VCaP (cell line): ENCODE measurements at regions not wholly inside any gene's neighbourhood (a gene's known extent, or its start where the extent isn't known, plus 50 kb on each side); places are given as distances from the start of the nearest gene placed in this dataset.

Experiments used
- H3K27ac ChIP-seq: fragments of 450-650 bp; 2 replicates; pipeline ENCODE4 v1.5.1; 2017
- TF ChIP-seq, protein P1 (sequence below): fragments of 450-650 bp; conservative IDR thresholded peaks from 2 replicates; pipeline ENCODE4 v1.5.1; 2017; ENCODE audit warnings: mild to moderate bottlenecking, moderate library complexity

DNA sequence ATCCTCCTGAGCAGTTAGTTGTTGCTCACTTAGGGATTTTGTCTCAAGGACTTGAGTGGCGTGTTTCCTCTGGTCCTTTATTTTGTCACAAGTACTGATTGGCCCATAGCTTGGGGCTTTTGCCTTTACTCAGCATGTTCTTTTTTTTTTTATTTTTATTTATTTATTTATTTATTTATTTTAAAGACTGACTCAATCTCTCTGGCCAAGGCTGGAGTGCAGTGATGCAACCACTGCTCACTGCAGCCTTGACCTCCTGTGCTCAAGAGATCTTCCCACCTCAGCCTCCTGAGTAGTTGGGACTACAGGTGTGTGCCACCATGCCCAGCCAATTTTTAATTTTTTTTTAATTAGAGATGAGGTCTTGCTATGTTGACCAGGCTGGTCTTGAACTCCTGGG, 223.9 kb upstream of the TPM1 start:
- H3K27ac ChIP-seq, result no peak overlapping the region
- TF ChIP-seq, protein P1, sequence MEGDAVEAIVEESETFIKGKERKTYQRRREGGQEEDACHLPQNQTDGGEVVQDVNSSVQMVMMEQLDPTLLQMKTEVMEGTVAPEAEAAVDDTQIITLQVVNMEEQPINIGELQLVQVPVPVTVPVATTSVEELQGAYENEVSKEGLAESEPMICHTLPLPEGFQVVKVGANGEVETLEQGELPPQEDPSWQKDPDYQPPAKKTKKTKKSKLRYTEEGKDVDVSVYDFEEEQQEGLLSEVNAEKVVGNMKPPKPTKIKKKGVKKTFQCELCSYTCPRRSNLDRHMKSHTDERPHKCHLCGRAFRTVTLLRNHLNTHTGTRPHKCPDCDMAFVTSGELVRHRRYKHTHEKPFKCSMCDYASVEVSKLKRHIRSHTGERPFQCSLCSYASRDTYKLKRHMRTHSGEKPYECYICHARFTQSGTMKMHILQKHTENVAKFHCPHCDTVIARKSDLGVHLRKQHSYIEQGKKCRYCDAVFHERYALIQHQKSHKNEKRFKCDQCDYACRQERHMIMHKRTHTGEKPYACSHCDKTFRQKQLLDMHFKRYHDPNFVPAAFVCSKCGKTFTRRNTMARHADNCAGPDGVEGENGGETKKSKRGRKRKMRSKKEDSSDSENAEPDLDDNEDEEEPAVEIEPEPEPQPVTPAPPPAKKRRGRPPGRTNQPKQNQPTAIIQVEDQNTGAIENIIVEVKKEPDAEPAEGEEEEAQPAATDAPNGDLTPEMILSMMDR, result no peak

DNA sequence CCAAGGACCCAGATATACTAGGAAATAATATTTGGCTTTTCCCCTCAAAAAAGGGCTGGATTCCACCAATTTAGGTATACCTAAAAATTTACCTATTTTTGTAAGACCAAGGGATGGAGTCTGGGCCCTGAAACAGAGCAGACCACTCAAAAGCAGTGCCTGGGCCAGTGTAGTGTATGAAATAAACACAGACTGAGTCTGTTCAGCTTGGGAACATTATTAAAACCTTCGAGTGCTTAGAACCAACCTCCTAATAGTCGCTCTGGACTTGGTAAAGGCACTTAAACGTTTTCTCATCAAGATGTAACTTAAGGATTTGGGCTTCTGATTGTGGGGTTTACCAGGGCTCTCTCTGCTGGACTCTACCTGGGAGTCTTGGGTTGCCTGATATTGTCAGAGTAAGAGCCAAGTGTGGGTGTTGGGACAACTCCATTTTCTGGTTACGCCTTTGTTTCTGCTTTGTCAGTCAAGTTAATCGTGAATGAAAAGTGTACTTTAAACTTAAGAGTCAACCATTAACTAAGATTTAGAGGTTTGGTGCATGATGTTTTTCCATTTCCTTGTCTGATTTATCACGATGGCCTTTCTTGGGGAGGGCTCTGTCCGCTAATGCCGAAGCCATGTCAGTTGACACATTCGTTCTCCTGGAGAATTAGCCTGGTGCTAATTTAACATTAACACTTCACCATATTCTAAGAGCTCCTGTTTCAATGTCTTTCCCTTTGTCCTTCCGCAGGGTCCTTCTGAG, 221.0 kb upstream of the TPM1 start:
- TF ChIP-seq, protein P1, result no peak
- H3K27ac ChIP-seq, result no peak overlapping the region

DNA sequence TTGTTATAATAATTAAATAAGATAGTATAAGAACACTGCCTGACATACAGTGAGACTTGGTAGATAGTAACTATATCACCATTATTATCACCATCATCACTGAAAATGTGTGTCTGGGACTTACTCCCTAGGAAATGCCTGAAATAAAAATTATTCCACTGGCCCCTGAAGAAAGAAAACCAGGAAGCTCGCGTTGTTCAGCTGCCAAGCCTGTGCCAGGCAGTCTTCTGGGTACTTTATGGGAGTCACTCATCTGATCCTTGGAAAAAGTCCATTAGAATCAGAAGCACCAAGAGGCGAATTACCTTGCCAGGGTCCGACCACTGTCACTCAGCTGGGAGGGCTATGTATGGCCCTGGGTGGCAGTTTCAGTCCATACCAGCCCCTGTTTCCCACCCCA, 220.3 kb upstream of the TPM1 start:
- no peak overlapping the region for H3K27ac ChIP-seq
- TF ChIP-seq, protein P1, result no peak

DNA sequence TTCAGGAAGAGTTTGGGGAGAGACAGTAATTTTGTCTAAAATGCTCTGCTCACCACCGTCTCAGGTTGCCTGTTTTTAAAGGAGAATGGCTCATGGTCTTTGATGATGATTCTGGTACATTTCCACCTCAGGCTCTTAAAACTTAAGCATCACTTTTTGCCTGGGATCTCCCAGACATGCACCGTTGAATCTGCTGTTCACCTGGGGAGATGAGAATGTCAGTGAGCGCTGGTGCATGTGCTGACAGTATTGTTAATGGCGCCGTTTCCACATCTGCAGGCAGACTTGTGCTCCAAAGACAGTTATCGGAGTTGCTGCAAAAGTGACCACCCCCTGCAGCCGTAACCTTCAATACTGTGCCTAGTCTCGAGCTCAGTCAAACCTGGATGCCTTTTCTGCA, 219.0 kb upstream of the TPM1 start:
- no peak overlapping the region for H3K27ac ChIP-seq
- TF ChIP-seq, protein P1, result no peak

DNA sequence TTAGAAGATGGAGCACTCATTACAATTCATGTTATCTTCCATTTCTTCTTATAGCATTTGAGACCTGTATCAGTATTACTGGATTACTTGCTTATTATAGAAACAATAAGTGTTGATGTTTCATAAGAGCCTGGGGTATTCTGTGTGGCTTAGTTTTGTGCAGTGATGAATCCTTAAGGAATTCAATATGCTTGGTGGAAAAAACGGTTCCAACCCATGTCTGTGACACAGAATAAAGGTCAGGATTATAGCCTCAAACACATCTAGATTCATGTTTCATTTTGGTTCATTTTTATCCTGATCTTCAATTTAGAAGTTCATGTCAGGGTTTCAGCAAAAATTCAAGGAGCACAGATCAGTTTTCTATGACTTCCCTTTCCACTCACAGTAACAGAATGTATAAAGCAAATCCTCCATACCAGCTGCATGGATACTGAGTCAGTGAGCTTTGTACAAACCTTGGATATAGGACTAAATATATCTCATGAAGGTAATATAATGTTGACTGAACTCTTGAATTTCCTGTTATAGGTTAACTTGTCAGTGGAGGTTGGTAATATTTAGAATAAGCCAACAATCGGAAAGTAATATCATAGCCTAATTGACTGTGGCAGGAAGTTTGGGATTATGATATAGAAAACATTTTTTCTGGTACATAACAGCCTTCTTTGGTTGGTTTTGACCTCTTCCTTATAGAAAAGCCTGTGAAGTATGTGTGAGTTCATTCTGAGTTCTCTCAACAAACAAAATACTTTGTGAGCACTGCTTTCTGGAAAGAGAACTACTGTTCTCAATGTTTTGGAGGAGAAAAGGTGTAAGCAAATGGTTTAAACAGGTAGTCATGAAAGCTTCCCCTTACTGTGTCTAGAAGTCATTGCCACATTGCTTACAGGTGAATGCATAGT, 218.2 kb upstream of the TPM1 start:
- no peak overlapping the region for H3K27ac ChIP-seq
- TF ChIP-seq, protein P1, result no peak

DNA sequence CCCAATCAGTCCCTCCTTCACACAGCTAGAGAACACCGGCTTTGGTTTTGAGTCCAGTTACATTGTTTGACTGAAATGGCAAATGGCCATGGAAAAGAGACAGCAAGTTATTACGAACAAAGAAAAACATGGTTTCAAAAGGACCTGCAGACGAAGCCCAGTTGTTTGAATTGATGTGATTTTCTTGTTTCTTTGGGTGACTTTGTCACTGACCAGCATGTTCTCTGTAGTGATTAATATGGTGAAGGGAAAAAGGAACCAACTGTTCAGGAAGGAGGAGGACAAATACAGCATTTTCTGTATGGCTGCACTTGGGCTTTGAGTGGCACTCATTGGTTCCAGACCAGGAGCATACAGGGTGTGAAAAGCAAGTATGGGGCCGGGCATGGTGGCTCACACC, 217.4 kb upstream of the TPM1 start:
- no peak overlapping the region for H3K27ac ChIP-seq
- TF ChIP-seq, protein P1, result no peak

DNA sequence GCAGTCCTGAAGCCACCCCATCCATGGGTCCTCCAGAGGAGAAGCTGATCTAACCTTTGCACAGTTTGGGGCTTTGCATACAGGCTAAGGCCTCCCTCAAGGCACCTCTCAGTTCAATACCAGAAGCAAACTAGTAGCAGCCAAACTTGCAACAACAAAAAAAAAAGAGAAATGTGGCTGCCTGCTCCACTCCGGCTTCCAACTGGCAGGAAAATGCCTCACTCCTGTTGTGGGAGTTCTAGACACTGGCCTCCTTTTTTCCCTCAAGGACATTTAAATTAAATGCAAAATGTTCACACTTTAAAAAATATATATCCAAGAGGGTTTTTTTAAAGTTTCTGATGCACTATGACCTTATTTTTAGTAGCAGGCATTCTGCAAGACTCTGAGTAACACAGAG, 216.0 kb upstream of the TPM1 start:
- H3K27ac ChIP-seq, result no peak overlapping the region
- TF ChIP-seq, protein P1, result no peak
